ENCODE measurements at regions not wholly inside any gene's neighbourhood (a gene's known extent, or its start where the extent isn't known, plus 50 kb on each side); places are given as distances from the start of the nearest gene placed in this dataset.
"Not testable (repeated sequence)": the region's sequence is repeated elsewhere in the genome, so short reads cannot be mapped to it uniquely, and the experiment has no call there.

DNA sequence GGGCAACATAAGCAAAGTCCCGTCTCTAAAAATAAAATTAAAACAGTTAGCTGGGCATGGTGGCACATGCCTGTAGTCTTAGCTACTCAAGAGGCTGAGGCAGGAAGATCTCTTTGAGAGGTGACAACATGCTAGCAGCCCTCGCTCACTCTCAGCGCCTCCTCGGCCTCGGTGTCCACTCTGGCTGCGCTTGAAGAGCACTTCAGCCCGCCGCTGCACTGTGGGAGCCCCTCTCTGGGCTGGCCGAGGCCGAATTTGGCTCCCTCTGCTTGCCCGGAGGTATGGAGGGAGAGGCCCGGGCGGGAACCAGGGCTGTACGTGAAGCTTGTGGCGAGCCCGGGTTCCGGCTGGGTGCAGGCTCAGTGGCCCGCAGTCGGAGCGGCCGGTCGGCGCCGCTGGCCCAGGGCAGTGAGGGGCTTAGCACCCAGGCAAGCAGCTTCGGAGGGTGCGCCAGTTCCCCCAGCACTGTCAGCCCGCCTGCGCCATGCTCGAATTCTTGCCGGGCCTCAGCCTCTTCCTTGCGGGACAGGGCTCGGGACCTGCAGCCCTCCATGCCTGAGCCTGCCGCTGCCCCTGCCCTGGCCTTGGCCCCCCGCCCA lies 138.3 kb downstream of the MAP3K21 start:
- intact Hi-C loops (cut with DNase I; ENCODE audit: low total_unique reads), result no loop called here
- DNase-seq, result no peak
- Histone ChIP-seq H3K36me3 (no peaks in the 10 kb centered on the region), H3K9me3 (peaks cover 0 to 12% (median 11%) of the 10 kb centered on the region in 4 donors), H3K27me3 (no peaks in the 10 kb centered on the region), H3K27ac (no peak overlapping the region), H3K4me3 (no peak overlapping the region), H3K4me1 (no peaks in the 10 kb centered on the region)
- TF ChIP-seq POLR2A (IDR thresholded peaks at IDR 0.05), result no peak
- 88 to 97% (median 94%) methylated on average over 19 to 34 of the region's 34 CpGs for WGBS, 5 donors

DNA sequence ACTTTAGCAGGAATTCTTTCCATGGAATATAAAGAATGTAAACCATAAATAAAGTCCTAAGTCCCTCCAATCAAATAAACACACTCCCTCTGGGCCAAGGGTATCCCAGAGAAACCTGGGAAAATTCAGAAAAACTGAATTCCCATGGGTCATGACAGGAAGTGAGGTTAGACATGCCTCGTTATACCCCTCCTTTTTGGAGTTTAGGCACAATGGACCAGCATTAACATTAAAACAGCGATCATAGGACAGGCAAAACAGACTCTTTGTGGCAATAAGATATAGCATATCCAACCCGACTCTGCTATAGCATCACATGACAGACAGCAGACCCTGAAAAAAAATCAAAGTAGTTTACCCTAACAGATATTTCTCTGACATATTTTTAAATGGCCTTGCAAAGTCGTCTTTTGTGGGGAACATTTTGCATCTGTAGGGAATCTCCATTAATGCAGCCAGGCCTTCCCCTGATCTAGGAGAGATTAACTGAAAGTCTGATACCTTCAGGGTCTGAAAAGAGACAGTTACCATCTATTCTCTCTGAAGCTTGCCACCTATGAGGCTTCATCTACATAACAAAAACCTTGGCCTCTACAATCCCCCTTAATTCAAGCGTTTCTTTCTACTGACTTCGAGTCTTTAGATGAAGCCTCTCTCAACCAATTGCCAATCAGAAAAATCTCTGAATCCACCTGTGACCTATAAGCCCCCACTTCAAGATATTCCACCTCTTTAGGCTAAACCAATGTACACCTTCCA lies 143.0 kb upstream of the KCNK1 start:
- Histone ChIP-seq H3K9me3 (peaks cover 0 to 14% (median 6%) of the 10 kb centered on the region in 4 donors), H3K36me3 (no peaks in the 10 kb centered on the region), H3K4me1 (peaks cover 0 to 13% (median 9%) of the 10 kb centered on the region in 4 donors), H3K27me3 (no peaks in the 10 kb centered on the region), H3K27ac (no peak overlapping the region), H3K4me3 (no peak overlapping the region)
- 62 to 78% (median 73%) methylated on average over 6 of the region's 6 CpGs for WGBS, 5 donors
- TF ChIP-seq POLR2A (IDR thresholded peaks at IDR 0.05), result no peak
- TF ChIP-seq, protein P1, sequence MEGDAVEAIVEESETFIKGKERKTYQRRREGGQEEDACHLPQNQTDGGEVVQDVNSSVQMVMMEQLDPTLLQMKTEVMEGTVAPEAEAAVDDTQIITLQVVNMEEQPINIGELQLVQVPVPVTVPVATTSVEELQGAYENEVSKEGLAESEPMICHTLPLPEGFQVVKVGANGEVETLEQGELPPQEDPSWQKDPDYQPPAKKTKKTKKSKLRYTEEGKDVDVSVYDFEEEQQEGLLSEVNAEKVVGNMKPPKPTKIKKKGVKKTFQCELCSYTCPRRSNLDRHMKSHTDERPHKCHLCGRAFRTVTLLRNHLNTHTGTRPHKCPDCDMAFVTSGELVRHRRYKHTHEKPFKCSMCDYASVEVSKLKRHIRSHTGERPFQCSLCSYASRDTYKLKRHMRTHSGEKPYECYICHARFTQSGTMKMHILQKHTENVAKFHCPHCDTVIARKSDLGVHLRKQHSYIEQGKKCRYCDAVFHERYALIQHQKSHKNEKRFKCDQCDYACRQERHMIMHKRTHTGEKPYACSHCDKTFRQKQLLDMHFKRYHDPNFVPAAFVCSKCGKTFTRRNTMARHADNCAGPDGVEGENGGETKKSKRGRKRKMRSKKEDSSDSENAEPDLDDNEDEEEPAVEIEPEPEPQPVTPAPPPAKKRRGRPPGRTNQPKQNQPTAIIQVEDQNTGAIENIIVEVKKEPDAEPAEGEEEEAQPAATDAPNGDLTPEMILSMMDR (IDR thresholded peaks at IDR 0.05), result no peak
- no peak for TF ChIP-seq EP300 (IDR thresholded peaks at IDR 0.05)
- TF ChIP-seq POLR2AphosphoS5 (IDR thresholded peaks at IDR 0.05), result no peak
- intact Hi-C loops (cut with DNase I; ENCODE audit: low total_unique reads), result no loop called here
- no peak for DNase-seq

DNA sequence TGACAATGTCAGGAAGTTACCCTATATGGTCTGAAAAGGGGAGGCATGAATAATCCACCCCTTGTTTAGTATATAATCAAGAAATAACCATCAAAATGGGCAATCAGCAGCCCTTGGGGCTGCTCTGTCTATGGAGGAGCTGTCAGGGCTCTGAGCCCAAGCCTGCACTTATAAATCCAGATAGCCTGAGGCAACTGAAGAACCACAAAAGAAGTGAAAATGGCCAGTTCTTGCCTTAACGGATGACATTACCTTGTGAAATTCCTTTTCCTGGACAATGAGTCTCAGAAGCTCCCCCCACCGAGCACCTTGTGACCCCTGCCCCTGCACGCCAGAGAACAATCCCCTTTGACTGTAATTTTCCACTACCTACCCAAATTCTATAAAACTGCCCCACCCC lies 142.1 kb upstream of the KCNK1 start:
- intact Hi-C loops (cut with DNase I; ENCODE audit: low total_unique reads); H3K27ac ChIP-seq; DNase-seq; H3K36me3 ChIP-seq; H3K27me3 ChIP-seq; H3K4me3 ChIP-seq: not testable (repeated sequence)
- WGBS, 5 donors, result 90 to 98% (median 95%) methylated on average over 3 of the region's 3 CpGs
- Histone ChIP-seq H3K4me1 (peaks cover 0 to 13% (median 9%) of the 10 kb centered on the region in 4 donors), H3K9me3 (peaks cover 0 to 11% (median 3%) of the 10 kb centered on the region in 4 donors)

DNA sequence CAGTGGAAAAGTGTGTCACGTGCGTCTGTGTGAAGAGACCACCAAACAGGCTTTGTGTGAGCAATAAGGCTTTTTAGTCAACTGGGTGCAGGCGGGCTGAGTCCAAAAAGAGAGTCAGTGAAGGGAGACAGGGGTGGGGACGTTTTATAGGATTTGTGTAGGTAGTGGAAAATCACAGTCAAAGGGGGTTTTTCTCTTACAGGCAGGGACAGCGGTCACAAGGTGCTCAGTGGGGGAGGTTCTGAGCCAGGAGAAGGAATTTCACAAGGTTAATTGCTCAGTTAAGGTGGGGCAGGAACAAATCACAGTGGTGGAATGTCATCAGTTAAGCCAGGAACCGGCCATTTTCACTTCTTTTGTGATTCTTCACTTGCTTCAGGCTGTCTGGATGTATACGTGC lies 141.1 kb upstream of the KCNK1 start:
- peaks cover 0 to 13% (median 9%) of the 10 kb centered on the region in 4 donors for H3K4me1 ChIP-seq
- intact Hi-C loops (cut with DNase I; ENCODE audit: low total_unique reads); H3K4me3 ChIP-seq; H3K36me3 ChIP-seq; H3K27ac ChIP-seq; H3K27me3 ChIP-seq; DNase-seq: not testable (repeated sequence)
- peaks cover 0 to 11% (median 3%) of the 10 kb centered on the region in 4 donors for H3K9me3 ChIP-seq
- 56 to 74% (median 71%) methylated on average over 7 of the region's 7 CpGs for WGBS, 5 donors

DNA sequence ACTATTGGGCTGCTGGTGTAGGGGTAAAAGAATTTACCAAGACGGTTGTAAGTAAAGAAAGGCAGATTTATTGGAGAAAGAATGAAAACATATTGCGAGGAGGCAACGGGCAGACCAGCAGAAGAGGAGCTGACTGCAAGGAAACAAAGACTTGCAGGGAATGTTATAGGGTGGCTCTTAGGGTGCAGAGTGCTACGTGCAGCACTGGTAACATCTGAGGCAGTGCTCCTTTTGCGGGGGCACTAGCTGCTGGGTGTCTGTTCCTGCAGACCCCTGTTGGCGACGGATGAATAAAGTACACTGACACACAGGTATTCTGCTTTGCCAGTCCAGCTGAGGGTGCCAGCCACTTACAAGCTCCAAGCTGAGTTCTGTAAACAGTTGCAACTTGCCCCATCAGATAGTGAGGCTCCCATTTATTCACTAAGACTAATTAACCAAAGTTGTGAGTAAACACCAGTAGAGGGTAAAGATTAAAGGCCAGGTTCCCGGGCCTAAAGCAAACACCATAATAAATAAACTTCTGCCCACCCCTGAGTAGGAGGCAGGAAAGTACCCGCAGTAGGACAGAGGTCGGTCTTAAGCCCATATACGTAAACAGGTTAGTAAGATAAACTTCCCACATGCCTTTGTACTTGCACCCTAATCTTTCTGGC lies 140.2 kb upstream of the KCNK1 start:
- no peaks in the 10 kb centered on the region for H3K27me3 ChIP-seq
- intact Hi-C loops (cut with DNase I; ENCODE audit: low total_unique reads), result no loop called here
- peaks cover 0 to 13% (median 9%) of the 10 kb centered on the region in 4 donors for H3K4me1 ChIP-seq
- peak in 1 of 3 donors; percentile 8 for TF ChIP-seq POLR2AphosphoS5 (IDR thresholded peaks at IDR 0.05)
- TF ChIP-seq, protein P1 (IDR thresholded peaks at IDR 0.05), result no peak
- H3K27ac ChIP-seq, result no peak overlapping the region
- H3K4me3 ChIP-seq, result no peak overlapping the region
- H3K36me3 ChIP-seq, result no peaks in the 10 kb centered on the region
- DNase-seq, result peak in 1 of 2 donors; percentile 33
- H3K9me3 ChIP-seq, result peaks cover 0 to 11% (median 3%) of the 10 kb centered on the region in 4 donors
- 24 to 55% (median 40%) methylated on average over 11 of the region's 11 CpGs for WGBS, 5 donors
